ENCODE measurements at regions not wholly inside any gene's neighbourhood (a gene's known extent, or its start where the extent isn't known, plus 50 kb on each side); places are given as distances from the start of the nearest gene placed in this dataset.

DNA sequence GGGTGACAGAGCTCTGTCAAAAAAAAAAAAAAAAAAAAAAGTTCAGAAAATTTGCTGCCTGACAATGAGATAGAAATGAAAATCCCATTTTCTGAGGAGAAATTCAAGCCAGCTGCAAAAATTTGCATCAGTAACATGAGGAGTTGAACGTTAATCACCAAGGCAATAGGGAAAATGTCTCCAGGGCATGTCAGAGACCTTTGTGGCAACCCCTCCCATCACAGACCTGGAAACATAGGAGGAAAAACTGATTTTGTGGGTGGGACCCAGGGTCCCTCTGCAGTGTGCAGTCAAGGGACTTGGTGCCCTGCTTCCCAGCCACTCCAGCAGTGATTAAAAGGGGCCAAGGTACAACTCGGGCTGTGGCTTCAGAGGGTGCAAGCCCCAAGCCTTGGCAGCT, 615.4 kb downstream of the RWDD3 start:
- TF ChIP-seq, protein P1, sequence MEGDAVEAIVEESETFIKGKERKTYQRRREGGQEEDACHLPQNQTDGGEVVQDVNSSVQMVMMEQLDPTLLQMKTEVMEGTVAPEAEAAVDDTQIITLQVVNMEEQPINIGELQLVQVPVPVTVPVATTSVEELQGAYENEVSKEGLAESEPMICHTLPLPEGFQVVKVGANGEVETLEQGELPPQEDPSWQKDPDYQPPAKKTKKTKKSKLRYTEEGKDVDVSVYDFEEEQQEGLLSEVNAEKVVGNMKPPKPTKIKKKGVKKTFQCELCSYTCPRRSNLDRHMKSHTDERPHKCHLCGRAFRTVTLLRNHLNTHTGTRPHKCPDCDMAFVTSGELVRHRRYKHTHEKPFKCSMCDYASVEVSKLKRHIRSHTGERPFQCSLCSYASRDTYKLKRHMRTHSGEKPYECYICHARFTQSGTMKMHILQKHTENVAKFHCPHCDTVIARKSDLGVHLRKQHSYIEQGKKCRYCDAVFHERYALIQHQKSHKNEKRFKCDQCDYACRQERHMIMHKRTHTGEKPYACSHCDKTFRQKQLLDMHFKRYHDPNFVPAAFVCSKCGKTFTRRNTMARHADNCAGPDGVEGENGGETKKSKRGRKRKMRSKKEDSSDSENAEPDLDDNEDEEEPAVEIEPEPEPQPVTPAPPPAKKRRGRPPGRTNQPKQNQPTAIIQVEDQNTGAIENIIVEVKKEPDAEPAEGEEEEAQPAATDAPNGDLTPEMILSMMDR (IDR thresholded peaks at IDR 0.05): no peak
- Histone ChIP-seq H3K4me3 (no peak overlapping the region), H3K27ac (no peak overlapping the region)
- DNase-seq (ENCODE audit: low spot score): no peak

DNA sequence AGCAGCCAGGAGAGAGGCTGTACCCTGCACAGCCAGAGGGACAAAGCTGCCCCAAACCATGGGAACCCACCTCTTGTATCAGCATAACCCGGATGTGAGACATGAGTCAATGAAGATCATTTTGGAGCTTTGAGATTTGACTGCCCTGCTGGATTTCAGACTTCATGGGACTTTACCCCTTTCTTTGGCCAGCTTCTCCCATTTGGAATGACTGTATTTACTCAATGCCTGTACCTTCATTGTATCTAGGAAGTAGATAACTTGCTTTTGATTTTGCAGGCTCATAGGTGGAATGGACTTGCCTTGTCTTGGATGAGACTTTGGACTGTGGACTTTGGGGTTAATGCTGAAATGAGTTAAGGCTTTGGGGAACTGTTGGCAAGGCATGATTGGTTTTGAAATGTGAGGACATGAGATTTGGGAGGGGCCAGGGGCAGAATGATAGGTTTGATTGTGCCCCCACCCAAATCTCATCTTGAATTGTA, 616.2 kb downstream of the RWDD3 start:
- no peak overlapping the region for H3K27ac ChIP-seq
- no peak for DNase-seq (ENCODE audit: low spot score)
- no peak overlapping the region for H3K4me3 ChIP-seq
- TF ChIP-seq, protein P1 (IDR thresholded peaks at IDR 0.05): no peak

DNA sequence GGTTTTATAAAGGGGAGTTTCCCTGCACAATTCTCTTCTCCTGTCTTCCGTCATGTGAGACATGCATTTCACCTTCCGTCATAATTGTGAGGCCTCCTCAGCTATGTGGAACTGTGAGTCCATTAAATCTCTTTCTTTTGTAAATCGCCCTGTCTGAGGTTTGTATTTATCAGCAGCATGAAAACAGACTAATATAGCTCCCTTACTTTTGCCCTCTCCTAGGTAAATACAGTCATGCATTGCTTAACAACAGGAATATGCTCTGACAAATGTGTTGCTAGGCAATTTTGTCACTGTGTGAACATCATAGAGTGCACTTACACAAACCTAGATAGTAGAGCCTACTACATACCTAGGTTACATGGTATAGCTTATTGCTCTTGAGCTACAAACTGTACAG, 616.8 kb downstream of the RWDD3 start:
- TF ChIP-seq, protein P1 (IDR thresholded peaks at IDR 0.05): no peak
- no peak for DNase-seq (ENCODE audit: low spot score)
- Histone ChIP-seq H3K27ac (no peak overlapping the region), H3K4me3 (no peak overlapping the region)

DNA sequence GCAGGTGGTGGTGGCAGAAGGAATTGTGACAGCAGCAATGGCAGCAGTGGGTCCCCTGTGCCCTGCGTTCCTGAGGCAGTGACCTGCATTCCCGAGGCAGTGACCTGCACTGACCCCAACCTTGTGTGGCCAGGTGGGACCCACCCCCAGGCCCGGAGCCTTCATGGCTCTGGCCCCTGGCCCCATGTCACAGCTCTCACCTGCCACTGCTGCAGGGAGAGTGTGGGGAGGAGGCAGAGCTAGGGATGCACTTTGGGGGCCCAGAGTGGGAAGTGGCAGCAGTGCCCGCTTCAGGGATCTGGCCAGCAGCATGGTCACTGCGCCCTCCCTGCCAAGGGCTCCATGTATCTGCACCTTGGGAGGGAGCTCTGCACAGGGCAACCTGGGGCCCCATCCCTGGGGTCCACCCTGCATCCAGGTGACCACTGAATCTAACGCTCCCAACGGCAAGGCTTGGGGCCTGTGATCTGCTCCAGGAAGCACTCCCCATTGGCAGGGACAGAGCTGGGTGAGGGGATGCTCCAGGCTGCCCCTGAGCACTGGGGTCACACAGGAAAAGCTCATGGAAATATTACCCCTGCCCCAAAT, 618.6 kb downstream of the RWDD3 start:
- TF ChIP-seq, protein P1 (IDR thresholded peaks at IDR 0.05): no peak
- DNase-seq (ENCODE audit: low spot score): no peak
- Histone ChIP-seq H3K27ac (no peak overlapping the region), H3K4me3 (no peak overlapping the region)

DNA sequence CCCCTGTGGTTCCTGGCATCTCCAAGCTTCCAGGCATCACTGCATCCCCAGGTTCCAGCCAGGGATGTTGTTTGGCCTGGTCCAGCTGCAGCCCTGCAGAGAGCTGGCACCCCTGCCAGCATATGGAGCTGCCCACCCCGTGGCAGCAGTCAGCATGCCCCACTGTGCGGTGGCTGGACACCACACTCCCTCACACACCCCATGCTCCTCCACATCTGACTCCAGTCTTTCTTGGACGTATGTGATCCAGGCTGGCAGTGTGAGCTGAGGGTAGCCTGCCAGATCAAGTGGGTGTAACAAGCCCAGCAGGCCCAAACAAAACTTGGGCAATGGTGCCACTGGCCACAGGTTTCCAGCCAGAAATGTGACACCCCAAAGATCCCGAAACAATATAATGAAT, 620.4 kb downstream of the RWDD3 start:
- TF ChIP-seq, protein P1 (IDR thresholded peaks at IDR 0.05): no peak
- no peak overlapping the region for H3K27ac ChIP-seq

DNA sequence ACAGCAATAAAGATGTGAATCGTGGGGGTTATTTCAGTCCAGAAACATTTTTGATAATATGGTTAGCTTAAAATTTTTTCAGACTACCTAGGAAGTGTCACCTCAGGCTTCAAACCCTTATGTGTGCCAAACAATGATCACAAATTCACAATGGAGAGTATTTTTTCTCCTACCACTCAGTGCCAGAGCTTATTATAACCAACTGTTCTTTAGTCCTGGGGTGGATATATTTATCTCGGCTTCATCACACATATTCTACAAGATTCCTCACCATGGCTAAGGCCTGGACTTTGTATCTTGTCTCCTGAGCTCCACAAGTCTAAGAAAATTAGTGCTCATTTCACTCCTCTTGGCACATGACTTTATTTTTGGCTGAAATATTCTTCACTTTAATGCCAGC, 629.1 kb downstream of the RWDD3 start:
- H3K4me3 ChIP-seq: no peak overlapping the region
- TF ChIP-seq, protein P1 (IDR thresholded peaks at IDR 0.05): no peak
- DNase-seq (ENCODE audit: low spot score): no peak
- H3K27ac ChIP-seq: no peak overlapping the region

More for the DNA sequence above, 620.4 kb downstream of the RWDD3 start:
- no peak for DNase-seq (ENCODE audit: low spot score)
- no peak overlapping the region for H3K4me3 ChIP-seq

DNA sequence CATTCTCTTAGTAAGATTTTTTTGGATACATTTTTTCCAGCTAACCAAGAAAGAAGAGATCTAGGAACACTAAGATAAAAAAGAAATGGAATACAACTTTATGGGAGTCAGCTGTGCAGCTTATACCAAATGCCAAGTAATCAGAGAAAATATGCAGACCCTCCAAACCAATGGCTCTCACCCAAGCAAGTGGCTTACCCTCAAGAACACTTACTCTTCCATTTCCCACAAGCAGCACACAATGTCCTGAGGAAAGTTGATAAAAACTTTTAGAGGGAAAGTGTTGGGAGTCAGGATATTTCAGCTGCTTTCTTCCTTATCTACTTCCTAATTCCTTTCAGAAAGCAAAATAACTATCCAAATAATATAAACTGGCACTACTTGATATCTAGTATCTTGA, 631.8 kb downstream of the RWDD3 start:
- Histone ChIP-seq H3K4me3 (no peak overlapping the region), H3K27ac (no peak overlapping the region)
- DNase-seq (ENCODE audit: low spot score): no peak
- TF ChIP-seq, protein P1 (IDR thresholded peaks at IDR 0.05): no peak
